Hepatocyte (in vitro differentiated cells): ENCODE measurements at regions not wholly inside any gene's neighbourhood (a gene's known extent, or its start where the extent isn't known, plus 50 kb on each side); places are given as distances from the start of the nearest gene placed in this dataset.

Experiments used
- DNase-seq: peaks from one replicate; pipeline ENCODE4 v3.0.0-alpha.2; 2016; ENCODE audit warnings: low spot score
- H2AFZ ChIP-seq: fragments of 200-600 bp; sonication (generic); 2 replicates; pipeline ENCODE4 v1.6.0; 2016; ENCODE audit warnings: antibody characterized with exemption, mild to moderate bottlenecking
- H3K27ac ChIP-seq: fragments of 200-600 bp; sonication (generic); 2 replicates; pipeline ENCODE4 v1.5.1; 2016; ENCODE audit warnings: mild to moderate bottlenecking
- H3K27me3 ChIP-seq: fragments of 200-600 bp; sonication (generic); 2 replicates; pipeline ENCODE4 v1.6.1; 2016
- H3K36me3 ChIP-seq: fragments of 200-600 bp; sonication (generic); replicated peaks from 2 replicates; pipeline ENCODE4 v1.5.1; 2016; ENCODE audit warnings: low read depth; ENCODE audit not compliant: insufficient read depth
- H3K4me1 ChIP-seq: fragments of 200-600 bp; sonication (generic); 2 replicates; pipeline ENCODE4 v1.5.1; 2016; ENCODE audit warnings: mild to moderate bottlenecking, moderate library complexity; ENCODE audit not compliant: insufficient read depth
- H3K4me2 ChIP-seq: fragments of 200-600 bp; sonication (generic); 2 replicates; pipeline ENCODE4 v1.6.0; 2016
- H3K4me3 ChIP-seq: fragments of 200-600 bp; sonication (generic); 2 replicates; pipeline ENCODE4 v1.5.1; 2016; ENCODE audit warnings: mild to moderate bottlenecking
- H3K79me2 ChIP-seq: fragments of 200-600 bp; sonication (generic); 2 replicates; pipeline ENCODE4 v1.6.0; 2017; ENCODE audit warnings: mild to moderate bottlenecking
- H3K9me2 ChIP-seq: fragments of 200-600 bp; sonication (generic); replicated peaks from 2 replicates; pipeline ENCODE4 v1.6.0; 2017; ENCODE audit warnings: mild to moderate bottlenecking; ENCODE audit not compliant: insufficient read depth
- H3K9me3 ChIP-seq: fragments of 200-600 bp; sonication (generic); 2 replicates; pipeline ENCODE4 v1.5.1; 2016; ENCODE audit warnings: low read depth, mild to moderate bottlenecking
- H4K20me1 ChIP-seq: fragments of 200-600 bp; sonication (generic); 2 replicates; pipeline ENCODE4 v1.6.0; 2016; ENCODE audit warnings: mild to moderate bottlenecking; ENCODE audit not compliant: insufficient read depth, poor library complexity, severe bottlenecking
- CTCF ChIP-seq: fragments of 200-600 bp; sonication (generic); IDR thresholded peaks from 2 replicates; pipeline ENCODE4 v1.5.1; 2016; ENCODE audit warnings: antibody characterized with exemption, mild to moderate bottlenecking; ENCODE audit not compliant: poor library complexity
- EZH2 ChIP-seq: fragments of 200-600 bp; sonication (generic); IDR thresholded peaks from 2 replicates; pipeline ENCODE4 v1.6.1; 2016; ENCODE audit warnings: antibody characterized with exemption, mild to moderate bottlenecking, borderline replicate concordance
- EZH2phosphoT487 ChIP-seq: fragments of 200-600 bp; sonication (generic); IDR thresholded peaks from one replicate; pipeline ENCODE4 v1.6.1; 2018; ENCODE audit warnings: antibody characterized with exemption, mild to moderate bottlenecking, low read depth, moderate library complexity; ENCODE audit not compliant: unreplicated experiment, severe bottlenecking
- WGBS: methylation state at CpG from one replicate; pipeline ENCODE4 v1.1.6; 2016; ENCODE audit warnings: low lambda C conversion rate; ENCODE audit errors: missing lambda C conversion rate; 5-methylcytosine and 5-hydroxymethylcytosine counted together

- peak overlapping the region; percentile 57 for H3K27ac ChIP-seq
- no peak overlapping the region for H2AFZ ChIP-seq
- no peaks in the 10 kb centered on the region for H3K9me2 ChIP-seq
- H3K9me3 ChIP-seq: no peaks in the 10 kb centered on the region
- H3K36me3 ChIP-seq: no peaks in the 10 kb centered on the region
- no peak for TF ChIP-seq EZH2phosphoT487
- TF ChIP-seq CTCF: no peak
- TF ChIP-seq EZH2: no peak
- H3K4me3 ChIP-seq: no peak overlapping the region
- DNase-seq: peak; percentile 54
- H3K27me3 ChIP-seq: no peaks in the 10 kb centered on the region
- H3K4me2 ChIP-seq: no peak overlapping the region
- peaks cover 16% of the 10 kb centered on the region for H3K4me1 ChIP-seq
- H3K79me2 ChIP-seq: no peaks in the 10 kb centered on the region
- H4K20me1 ChIP-seq: no peaks in the 10 kb centered on the region
- WGBS: 41% methylated on average over 7 of the region's 7 CpGs
Measured at GRCh38 chr1:94727846-94728715, 92.1 kb upstream of the SLC44A3 start.

DNA sequence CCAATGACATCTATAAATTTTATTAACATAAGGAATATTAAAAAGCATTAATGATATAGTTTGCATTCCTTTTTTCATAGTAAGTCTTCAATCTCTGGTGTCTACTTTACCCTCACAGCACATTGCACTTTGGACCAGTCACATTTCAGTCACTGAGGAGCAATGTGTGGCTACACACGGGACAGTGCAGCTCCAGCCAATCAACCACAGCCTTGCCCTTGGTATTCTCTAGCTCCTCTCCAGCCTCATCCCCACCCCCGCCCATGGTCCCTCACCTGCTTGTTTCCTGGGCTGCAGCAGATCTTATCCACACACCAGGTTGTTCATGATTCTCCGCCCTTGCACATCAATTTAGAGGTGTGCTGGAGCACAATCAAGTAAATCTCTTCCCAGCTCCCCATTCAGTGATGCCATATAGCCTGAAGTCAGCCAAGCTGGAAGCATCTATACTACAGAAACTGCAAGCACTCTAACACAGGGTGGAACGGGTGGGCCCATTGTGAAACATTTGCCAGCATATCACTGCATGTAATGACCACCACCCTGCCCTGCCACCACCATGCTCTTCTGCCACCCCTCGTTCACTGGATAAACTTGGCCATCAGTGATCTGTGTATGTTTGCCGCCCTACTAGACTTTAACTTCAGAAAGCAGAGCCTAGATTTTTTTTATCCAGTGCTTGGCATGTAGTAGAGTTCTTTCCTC, 93.0 kb upstream of the SLC44A3 start:
- no peaks in the 10 kb centered on the region for H4K20me1 ChIP-seq
- no peak overlapping the region for H2AFZ ChIP-seq
- no peaks in the 10 kb centered on the region for H3K9me2 ChIP-seq
- no peaks in the 10 kb centered on the region for H3K27me3 ChIP-seq
- H3K4me1 ChIP-seq: peaks cover 16% of the 10 kb centered on the region
- TF ChIP-seq EZH2 (no peak), EZH2phosphoT487 (no peak), CTCF (no peak)
- no peaks in the 10 kb centered on the region for H3K9me3 ChIP-seq
- peak overlapping the region; percentile 39 for H3K27ac ChIP-seq
- H3K4me2 ChIP-seq: no peak overlapping the region
- no peaks in the 10 kb centered on the region for H3K36me3 ChIP-seq
- no peak for DNase-seq
- H3K4me3 ChIP-seq: no peak overlapping the region
- H3K79me2 ChIP-seq: no peaks in the 10 kb centered on the region
- WGBS: 62% methylated on average over 6 of the region's 6 CpGs

- WGBS: 96% methylated on average over 3 of the region's 3 CpGs
- no peak overlapping the region for H3K27ac ChIP-seq
Measured at GRCh38 chr1:94725566-94725965, 94.6 kb upstream of the SLC44A3 start.

More at GRCh38 chr1:94725566-94725965, 94.6 kb upstream of the SLC44A3 start:
- Histone ChIP-seq H3K79me2 (no peaks in the 10 kb centered on the region), H3K4me3 (no peak overlapping the region), H3K36me3 (no peaks in the 10 kb centered on the region), H4K20me1 (no peaks in the 10 kb centered on the region), H3K4me1 (peaks cover 16% of the 10 kb centered on the region), H3K9me2 (no peaks in the 10 kb centered on the region), H3K9me3 (no peaks in the 10 kb centered on the region), H2AFZ (no peak overlapping the region), H3K27me3 (no peaks in the 10 kb centered on the region), H3K4me2 (no peak overlapping the region)
- TF ChIP-seq CTCF (no peak), EZH2phosphoT487 (no peak), EZH2 (no peak)
- DNase-seq: no peak
